Esophagus muscularis mucosa (tissue), 4 donors: ENCODE measurements at regions not wholly inside any gene's neighbourhood (a gene's known extent, or its start where the extent isn't known, plus 50 kb on each side); places are given as distances from the start of the nearest gene placed in this dataset.

Experiments
- CTCF ChIP-seq, 3 experiments: fragments of 200-600 bp in 2 of 3; fragments of 450-650 bp in 1 of 3; sonication (generic) in 2 of 3; IDR thresholded peaks; one replicate each; pipeline ENCODE4 v1.5.1; 2017 to 2019; ENCODE audit warnings: antibody characterized with exemption in 3 of 3, mild to moderate bottlenecking in 2 of 3, moderate library complexity in 1 of 3
- EP300 ChIP-seq: sonication (generic); formaldehyde crosslinking; IDR thresholded peaks from one replicate; pipeline ENCODE4 v1.6.1; 2017; ENCODE audit warnings: antibody characterized with exemption
- POLR2A ChIP-seq: fragments of 450-650 bp; IDR thresholded peaks from one replicate; pipeline ENCODE4 v1.6.1; 2017; ENCODE audit warnings: antibody characterized with exemption, moderate library complexity, mild to moderate bottlenecking, low read depth
- POLR2AphosphoS5 ChIP-seq, 2 donors: sonication (generic); formaldehyde crosslinking; IDR thresholded peaks; one replicate each; pipeline ENCODE4 v1.6.1; 2017; ENCODE audit warnings: antibody characterized with exemption in 2 of 2

- TF ChIP-seq CTCF (IDR thresholded peaks at IDR 0.05), result no peak
- TF ChIP-seq EP300, result no peak
- TF ChIP-seq POLR2AphosphoS5 (IDR thresholded peaks at IDR 0.05), result no peak
- no peak for TF ChIP-seq POLR2A
Observed at GRCh38 chr7:8823486-8823885, 390.1 kb downstream of the NXPH1 start.
